Gastroesophageal sphincter (tissue), 4 donors: ENCODE measurements at regions not wholly inside any gene's neighbourhood (a gene's known extent, or its start where the extent isn't known, plus 50 kb on each side); places are given as distances from the start of the nearest gene placed in this dataset.

Experiments
- ATAC-seq: fragments of 150-250 bp; one replicate; pipeline ENCODE4 v1.9.1; 2016; ENCODE audit warnings: mild to moderate bottlenecking, moderate library complexity
- H3K27ac ChIP-seq, 4 donors: fragments of 200-600 bp; sonication (generic) in 3 of 4; 1 replicate in 3 of 4; 2 replicates in 1 of 4; pipeline ENCODE4 v1.5.1; 2016 to 2019
- H3K27me3 ChIP-seq: fragments of 200-600 bp; sonication (generic); one replicate; pipeline ENCODE4 v1.5.1; 2019
- H3K36me3 ChIP-seq, 2 donors: fragments of 200-600 bp; sonication (generic); one replicate each; pipeline ENCODE4 v1.5.1; 2019; ENCODE audit warnings: control low read depth in 1 of 2
- H3K4me1 ChIP-seq, 3 donors: fragments of 200-600 bp; sonication (generic); 1 replicate in 2 of 3; 2 replicates in 1 of 3; pipeline ENCODE4 v1.5.1; 2016 to 2019; ENCODE audit warnings: control low read depth in 2 of 3
- H3K4me3 ChIP-seq, 2 donors: fragments of 200-600 bp; sonication (generic); one replicate each; pipeline ENCODE4 v1.5.1; 2019; ENCODE audit warnings: mild to moderate bottlenecking in 1 of 2, moderate library complexity in 1 of 2
- H3K9me3 ChIP-seq, 3 donors: fragments of 200-600 bp; sonication (generic); one replicate each; pipeline ENCODE4 v1.5.1; 2017 to 2019; ENCODE audit warnings: control low read depth in 2 of 3
- CTCF ChIP-seq, 4 experiments: fragments of 200-600 bp in 2 of 4; fragments of 450-650 bp in 2 of 4; sonication (generic) in 1 of 4; IDR thresholded peaks; one replicate each; pipeline ENCODE4 v1.5.1; 2017 to 2019; ENCODE audit warnings: antibody characterized with exemption in 4 of 4, mild to moderate bottlenecking in 2 of 4, moderate library complexity in 2 of 4
- EP300 ChIP-seq: sonication (generic); formaldehyde crosslinking; IDR thresholded peaks from one replicate; pipeline ENCODE4 v1.6.1; 2017; ENCODE audit warnings: antibody characterized with exemption, mild to moderate bottlenecking
- POLR2A ChIP-seq, 2 donors: fragments of 450-650 bp; IDR thresholded peaks; one replicate each; pipeline ENCODE4 v1.6.1; 2017; ENCODE audit warnings: antibody characterized with exemption in 2 of 2, mild to moderate bottlenecking in 2 of 2, moderate library complexity in 1 of 2
- POLR2AphosphoS5 ChIP-seq: sonication (generic); formaldehyde crosslinking; IDR thresholded peaks from one replicate; pipeline ENCODE4 v1.6.1; 2017; ENCODE audit warnings: antibody characterized with exemption
- WGBS, 2 donors: methylation state at CpG; one replicate each; pipeline ENCODE4 v1.1.5; 2018; ENCODE audit warnings: low coverage in 1 of 2; 5-methylcytosine and 5-hydroxymethylcytosine counted together

- H3K36me3 ChIP-seq, result no peaks in the 10 kb centered on the region
- no peaks in the 10 kb centered on the region for H3K27me3 ChIP-seq
- no peaks in the 10 kb centered on the region for H3K4me1 ChIP-seq
- TF ChIP-seq CTCF (IDR thresholded peaks at IDR 0.05), result no peak
- no peak for TF ChIP-seq POLR2A (IDR thresholded peaks at IDR 0.05)
- no peak for TF ChIP-seq EP300
- peak; percentile 21 for TF ChIP-seq POLR2AphosphoS5
- WGBS, 2 donors, result 33 to 64% methylated on average over 8 to 9 of the region's 9 CpGs
- ATAC-seq, result peak; percentile 58
- no peak overlapping the region for H3K27ac ChIP-seq
- no peaks in the 10 kb centered on the region for H3K9me3 ChIP-seq
- H3K4me3 ChIP-seq, result no peak overlapping the region
Measured at GRCh38 chr3:77931255-77932009, 891.5 kb downstream of the ROBO2 start.

GRCh38 chr3:77932926-77933325, 893.0 kb downstream of the ROBO2 start:
- Histone ChIP-seq H3K9me3 (no peaks in the 10 kb centered on the region), H3K36me3 (no peaks in the 10 kb centered on the region), H3K27me3 (no peaks in the 10 kb centered on the region), H3K4me1 (no peaks in the 10 kb centered on the region), H3K27ac (no peak overlapping the region), H3K4me3 (no peak overlapping the region)
- WGBS, 2 donors, result 32 to 67% methylated on average over 1 of the region's 1 CpG
- ATAC-seq, result no peak
- TF ChIP-seq CTCF (IDR thresholded peaks at IDR 0.05) (no peak), POLR2A (IDR thresholded peaks at IDR 0.05) (no peak), POLR2AphosphoS5 (no peak), EP300 (no peak)

- Histone ChIP-seq H3K27ac (no peak overlapping the region), H3K4me1 (no peaks in the 10 kb centered on the region), H3K4me3 (no peak overlapping the region), H3K9me3 (no peaks in the 10 kb centered on the region), H3K36me3 (no peaks in the 10 kb centered on the region), H3K27me3 (no peaks in the 10 kb centered on the region)
- 73 to 76% methylated on average over 2 of the region's 2 CpGs for WGBS, 2 donors
- ATAC-seq, result no peak
- TF ChIP-seq POLR2AphosphoS5 (no peak), CTCF (IDR thresholded peaks at IDR 0.05) (no peak), EP300 (no peak)
Measured at GRCh38 chr3:77933926-77934325, 894.0 kb downstream of the ROBO2 start.

- TF ChIP-seq POLR2A (IDR thresholded peaks at IDR 0.05) (no peak), CTCF (IDR thresholded peaks at IDR 0.05) (no peak), POLR2AphosphoS5 (no peak), EP300 (no peak)
- Histone ChIP-seq H3K36me3 (no peaks in the 10 kb centered on the region), H3K9me3 (no peaks in the 10 kb centered on the region), H3K4me3 (no peak overlapping the region), H3K27me3 (no peaks in the 10 kb centered on the region), H3K4me1 (no peaks in the 10 kb centered on the region), H3K27ac (no peak overlapping the region)
- ATAC-seq, result no peak
- WGBS, 2 donors, result 67 to 80% methylated on average over 1 of the region's 1 CpG
Measured at GRCh38 chr3:77935418-77935817, 895.5 kb downstream of the ROBO2 start.

- no peak for ATAC-seq
Measured at GRCh38 chr3:77939726-77940125, 899.8 kb downstream of the ROBO2 start.

More at GRCh38 chr3:77939726-77940125, 899.8 kb downstream of the ROBO2 start:
- WGBS, 2 donors, result 17 to 50% methylated on average over 1 of the region's 1 CpG
- no peak overlapping the region for H3K4me3 ChIP-seq
- H3K27ac ChIP-seq, result no peak overlapping the region
- no peaks in the 10 kb centered on the region for H3K9me3 ChIP-seq
- no peaks in the 10 kb centered on the region for H3K27me3 ChIP-seq
- no peaks in the 10 kb centered on the region for H3K36me3 ChIP-seq
- H3K4me1 ChIP-seq, result no peaks in the 10 kb centered on the region
- TF ChIP-seq CTCF (IDR thresholded peaks at IDR 0.05), result no peak
- TF ChIP-seq EP300, result no peak
- no peak for TF ChIP-seq POLR2AphosphoS5
- no peak for TF ChIP-seq POLR2A (IDR thresholded peaks at IDR 0.05)
